HG02610 (cell line): ENCODE measurements at regions not wholly inside any gene's neighbourhood (a gene's known extent, or its start where the extent isn't known, plus 50 kb on each side); places are given as distances from the start of the nearest gene placed in this dataset.
A peak's percentile ranks its signal among the peaks of the same experiment; 100 is the strongest.
"Not testable (repeated sequence)": the region's sequence is repeated elsewhere in the genome, so short reads cannot be mapped to it uniquely, and the experiment has no call there.

ENCODE experiments used
- ATAC-seq: cut with Tn5 transposase; IDR thresholded peaks from one replicate; pipeline ENCODE4 v1.9.1; 2021; ENCODE audit warnings: mild to moderate bottlenecking, moderate library complexity; ENCODE audit not compliant: unreplicated experiment

DNA sequence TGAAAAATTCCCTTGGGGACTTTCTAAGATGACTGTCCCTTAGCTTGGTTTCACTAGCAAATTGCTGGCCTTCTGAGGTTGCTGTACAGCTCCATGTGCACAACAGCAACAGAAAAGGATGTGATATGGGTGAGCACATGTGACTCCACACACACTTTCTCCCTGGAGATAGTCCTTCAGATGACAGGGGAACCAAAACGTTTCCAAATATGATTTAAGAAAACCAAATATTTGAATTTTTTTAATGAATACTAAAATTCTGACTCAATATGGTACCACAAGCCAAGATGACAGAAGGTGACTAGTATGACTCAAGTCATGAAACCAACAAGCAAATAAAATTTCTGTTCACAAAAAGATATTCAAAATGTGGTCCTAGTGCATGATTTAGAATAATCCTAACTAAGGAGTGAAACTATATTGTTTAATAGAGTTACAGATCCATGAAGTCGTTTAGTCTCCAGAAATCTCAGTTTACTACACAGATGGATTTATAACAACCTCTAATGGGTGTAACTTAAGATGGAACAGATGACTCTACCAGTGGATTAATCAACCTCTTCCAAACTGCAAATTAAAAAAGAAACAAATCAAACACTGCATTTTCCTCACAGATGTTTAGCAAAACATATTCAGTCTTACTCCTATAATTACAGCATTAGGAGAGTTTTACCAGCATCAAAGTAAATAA is 144.8 kb upstream of the PIK3R1 start:
- ATAC-seq = peak; percentile 98

DNA sequence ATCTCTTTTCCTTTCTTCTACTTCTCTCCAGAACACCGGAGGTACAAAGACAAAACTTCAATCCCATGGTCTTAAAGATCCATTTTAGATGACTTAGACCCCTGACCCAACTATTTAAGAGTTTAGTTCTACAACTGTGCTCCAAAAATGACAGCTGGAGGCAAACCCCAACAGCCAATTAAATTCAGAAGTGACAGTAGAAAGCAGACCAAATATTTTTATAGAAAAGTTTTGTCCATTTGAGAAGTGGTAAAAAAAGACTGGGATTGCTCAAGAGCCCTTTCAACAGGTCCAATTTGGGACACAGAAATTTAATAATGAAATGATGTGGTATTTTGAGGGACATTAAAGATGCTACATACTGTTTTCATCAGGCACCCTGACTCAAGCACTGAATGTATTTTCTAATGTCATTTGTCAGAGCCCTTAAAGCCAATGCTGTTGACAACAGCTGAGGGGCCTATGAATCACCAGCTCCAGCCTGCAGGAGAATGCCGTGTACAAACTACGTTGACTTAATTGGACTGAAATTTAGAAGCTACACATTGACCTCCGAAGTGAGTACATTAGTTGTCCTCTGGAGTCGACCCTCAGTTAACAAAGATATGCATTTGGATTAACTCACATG is 147.5 kb upstream of the PIK3R1 start:
- ATAC-seq = no peak

DNA sequence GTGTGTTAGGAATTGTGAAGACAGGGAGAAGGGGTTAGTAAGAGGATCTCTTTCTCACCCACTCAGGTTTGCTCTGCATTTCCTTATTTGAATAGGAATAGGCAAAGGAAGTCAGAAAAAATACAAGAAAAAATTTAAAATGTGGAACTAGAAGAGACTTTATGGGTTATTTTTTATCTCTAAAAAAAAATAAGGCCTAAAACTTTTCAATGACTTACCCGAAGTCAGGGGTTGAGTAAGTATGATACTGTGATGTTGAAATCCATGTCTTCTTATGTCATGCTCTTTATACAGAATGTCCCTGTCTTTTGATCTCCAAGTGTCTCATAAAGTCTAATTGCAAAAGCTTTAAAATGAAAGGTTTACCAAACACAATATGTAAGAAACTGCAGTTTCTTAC is 148.3 kb upstream of the PIK3R1 start:
- no peak for ATAC-seq

DNA sequence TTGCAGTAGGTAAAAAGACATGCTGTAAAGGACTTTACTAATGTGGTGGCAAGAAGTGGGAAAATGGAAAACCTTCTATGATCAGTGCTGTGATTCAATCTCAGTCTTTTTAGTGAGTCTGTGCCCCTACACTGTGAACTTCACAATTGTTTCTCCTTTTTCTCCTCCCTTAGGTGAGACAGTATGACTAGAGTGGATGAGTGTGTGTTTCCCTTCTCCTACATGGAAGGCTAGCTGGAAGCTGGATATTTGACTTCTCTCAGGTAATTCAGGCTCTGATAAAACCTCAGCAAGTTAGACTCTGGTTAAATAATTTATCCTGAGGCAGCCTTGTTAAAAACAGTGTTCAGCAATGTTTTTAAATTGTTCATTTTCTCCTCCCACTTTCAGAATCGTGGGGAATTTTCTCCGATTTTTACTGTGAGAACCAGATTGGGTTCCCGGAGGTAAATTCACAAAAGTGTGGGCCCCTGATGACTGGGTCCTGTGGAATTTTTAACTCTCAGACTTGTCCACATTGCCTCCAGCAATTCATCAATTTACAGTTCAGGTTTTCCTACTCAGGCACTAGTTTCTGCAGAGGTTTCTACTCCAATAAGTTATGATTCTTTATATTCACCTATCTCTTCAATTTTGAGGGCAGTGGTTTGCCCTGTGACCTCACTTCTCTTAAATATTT is 149.1 kb upstream of the PIK3R1 start:
- no peak for ATAC-seq

DNA sequence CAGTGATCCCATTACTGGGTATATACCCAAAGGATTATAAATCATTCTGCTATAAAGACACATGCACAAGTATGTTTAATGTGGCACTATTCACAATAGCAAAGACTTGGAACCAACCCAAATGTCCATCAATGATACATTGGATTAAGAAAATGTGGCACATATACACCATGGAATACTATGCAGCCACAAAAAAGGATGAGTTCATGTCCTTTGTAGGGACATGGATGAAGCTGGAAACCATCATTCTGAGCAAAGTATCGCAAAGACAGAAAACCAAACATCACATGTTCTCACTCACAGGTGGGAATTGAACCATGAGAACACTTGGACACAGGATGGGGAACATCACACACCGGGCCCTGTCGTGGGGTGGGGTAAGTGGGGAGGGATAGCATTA is 150.2 kb upstream of the PIK3R1 start:
- ATAC-seq = not testable (repeated sequence)

DNA sequence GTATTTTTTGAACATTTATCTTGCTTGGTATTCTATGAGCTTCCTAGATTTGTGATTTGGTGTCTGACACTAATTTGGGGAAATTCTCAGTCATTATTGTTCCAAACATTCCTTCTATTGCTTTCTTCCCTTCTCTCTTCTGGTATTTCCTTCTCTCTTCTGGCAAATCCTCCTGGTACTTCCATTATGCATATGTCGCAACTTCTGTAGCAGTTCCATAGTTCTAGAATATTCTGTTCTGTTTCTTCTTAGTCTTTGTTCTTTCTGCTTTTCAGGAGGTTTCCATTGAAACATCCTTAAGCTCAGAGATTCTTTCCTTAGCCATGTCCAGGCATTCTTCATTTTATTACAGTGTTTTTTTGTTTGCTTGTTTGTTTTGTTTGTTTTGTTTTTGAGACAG is 155.2 kb upstream of the PIK3R1 start:
- ATAC-seq = no peak

DNA sequence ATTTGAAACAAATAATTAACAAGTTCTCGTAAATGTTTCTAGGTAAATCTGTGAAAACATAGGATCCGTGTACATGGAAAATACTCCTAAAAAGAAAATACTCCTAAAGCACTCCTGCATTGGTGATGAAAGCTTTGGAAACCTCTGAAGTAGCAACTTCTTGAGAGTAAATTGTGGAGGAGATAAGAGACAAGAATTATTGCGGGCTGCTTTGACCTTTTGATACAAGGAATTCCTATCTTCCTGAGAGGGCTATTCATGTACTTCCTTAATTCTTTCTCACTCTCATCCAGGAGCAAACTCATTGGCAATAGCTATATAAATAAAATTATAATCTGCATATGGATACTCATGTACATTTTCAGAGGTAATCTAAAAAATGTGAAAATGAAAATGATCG is 158.4 kb upstream of the PIK3R1 start:
- ATAC-seq = no peak

DNA sequence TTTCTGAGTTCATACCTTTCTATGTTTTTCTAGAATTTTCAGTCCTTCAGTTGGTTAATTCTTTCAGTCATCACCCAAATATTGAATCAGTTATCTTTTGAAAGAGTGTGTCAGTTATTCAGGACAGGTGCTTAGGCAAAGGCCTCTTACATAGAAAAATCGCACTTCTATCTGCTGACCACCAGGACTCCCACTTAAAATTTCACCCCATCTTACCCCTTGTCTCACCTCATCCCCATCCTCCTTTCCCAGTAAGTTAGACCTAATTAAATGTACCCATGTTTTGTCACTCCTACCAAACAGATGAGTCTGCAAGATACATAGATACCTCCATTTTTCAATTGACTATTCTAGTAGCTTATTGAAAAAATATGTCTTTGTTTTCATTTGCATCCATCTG is 159.9 kb upstream of the PIK3R1 start:
- no peak for ATAC-seq

DNA sequence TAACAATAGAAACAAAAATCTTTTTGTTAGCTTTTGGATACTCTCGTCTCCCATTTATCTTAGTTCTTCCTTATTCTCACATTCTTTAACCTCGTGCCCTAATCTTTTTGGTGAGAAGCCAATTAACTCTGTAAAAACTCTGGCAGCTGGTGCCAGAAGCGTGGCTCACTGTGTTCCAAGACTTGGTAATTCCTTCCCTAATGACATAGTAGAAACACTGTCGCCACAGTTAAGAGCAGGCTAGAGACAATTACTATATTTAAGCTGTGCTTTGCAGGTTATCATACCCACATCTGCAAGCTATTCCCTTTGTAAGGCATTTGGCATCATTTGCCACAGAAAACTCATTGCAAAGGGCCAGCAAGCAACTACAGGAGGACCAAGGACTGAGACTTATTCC is 160.9 kb upstream of the PIK3R1 start:
- no peak for ATAC-seq

DNA sequence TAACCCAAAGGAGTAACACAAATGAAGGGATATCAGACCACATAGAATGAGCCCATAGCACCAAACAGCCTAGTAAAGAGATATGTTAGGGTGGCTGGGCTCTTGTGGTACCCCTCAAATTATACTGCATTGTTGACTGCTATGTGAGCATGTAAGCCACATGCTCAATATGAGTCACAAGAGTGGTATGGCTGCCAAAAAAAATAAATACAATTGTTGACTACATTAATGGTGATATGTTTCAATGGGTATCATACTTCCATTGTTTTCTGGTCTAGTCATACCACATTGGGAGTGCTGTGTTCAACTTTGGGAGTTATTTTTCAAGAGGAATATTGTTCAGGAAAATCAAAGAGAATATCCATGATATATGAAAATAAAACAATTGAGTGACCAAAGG is 162.4 kb upstream of the PIK3R1 start:
- ATAC-seq = no peak

DNA sequence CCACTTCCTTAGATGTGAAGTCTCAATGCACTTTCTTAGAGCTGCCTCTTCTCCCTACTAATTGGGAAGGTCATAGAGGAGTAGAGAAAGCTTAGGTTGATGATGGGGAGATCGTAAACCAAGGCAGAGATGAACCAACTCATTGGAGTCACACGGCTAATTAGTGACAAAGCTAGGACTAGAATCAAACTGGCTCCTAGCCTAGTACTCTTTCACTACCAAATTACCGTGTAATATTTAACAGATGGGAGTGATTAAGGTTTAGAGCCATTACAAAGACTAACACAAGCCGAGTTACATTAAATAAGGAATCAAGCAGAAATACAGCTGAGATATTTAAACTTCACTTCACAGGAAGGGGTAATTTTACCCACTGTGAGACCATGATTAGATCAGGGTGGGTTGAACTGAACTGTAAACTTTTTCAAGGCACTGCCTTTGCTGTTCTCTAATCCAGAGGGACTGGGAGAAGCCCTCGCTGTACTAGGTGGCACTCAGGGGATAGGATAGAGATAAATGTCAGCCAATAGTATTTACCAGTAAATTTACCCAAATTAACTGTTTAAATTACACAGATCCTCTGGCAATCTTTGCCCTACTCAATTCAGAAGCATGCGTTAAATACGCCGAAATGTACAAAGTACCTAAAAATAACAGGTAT is 166.4 kb upstream of the PIK3R1 start:
- no peak for ATAC-seq

DNA sequence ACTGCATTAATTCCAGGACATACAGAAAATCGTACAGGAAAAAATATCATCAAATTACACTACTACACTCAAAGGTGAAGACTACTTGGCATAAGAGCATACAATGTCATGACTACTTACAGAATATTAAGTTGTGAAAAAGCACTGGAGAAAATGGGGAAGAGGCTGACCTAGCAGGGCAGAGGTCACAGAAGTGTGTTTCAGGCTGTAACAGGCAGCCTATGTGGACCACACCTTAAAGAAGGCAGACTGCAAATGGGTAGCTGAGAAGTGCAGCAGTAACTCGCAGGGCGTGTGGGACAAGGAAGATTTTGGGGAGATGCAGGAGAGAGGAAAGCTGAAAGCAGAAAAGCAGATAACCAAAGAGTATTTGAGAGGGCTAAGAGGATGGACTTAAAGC is 167.0 kb upstream of the PIK3R1 start:
- no peak for ATAC-seq

DNA sequence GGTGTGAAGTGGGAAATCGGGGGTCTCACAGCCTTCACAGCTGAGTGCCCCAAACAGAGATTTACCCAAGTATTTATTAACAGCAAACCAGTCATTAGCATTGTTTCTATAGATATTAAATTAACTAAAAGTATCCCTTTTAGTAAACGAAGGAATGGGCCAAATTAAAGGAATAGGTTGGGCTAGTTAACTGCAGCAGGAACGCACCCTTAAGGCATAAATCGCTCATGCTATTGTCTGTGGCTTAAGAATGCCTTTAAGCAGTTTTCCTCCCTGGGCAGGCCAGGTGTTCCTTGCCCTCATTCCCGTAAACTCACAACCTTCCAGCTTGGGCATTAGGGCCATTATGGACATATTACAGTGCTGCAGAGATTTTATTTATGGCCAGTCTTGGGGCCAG is 167.5 kb upstream of the PIK3R1 start:
- ATAC-seq = not testable (repeated sequence)

DNA sequence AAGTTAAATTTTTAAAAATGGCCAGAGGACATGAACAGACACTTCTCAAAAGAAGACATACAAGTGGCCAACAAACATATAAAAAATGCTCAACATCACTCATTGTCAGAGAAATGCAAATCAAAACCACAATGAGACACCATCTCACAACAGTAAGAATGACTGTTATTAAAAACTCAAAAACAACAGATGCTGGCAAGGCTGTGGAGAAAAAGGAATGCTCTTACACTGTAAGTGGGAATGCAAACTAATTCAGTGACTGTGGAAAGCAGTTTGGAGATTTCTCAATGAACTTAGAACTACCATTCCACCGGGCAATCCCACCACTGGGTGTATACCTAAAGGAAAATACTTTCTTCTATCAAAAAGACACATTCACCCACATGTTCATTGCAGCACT is 168.5 kb upstream of the PIK3R1 start:
- ATAC-seq = no peak

DNA sequence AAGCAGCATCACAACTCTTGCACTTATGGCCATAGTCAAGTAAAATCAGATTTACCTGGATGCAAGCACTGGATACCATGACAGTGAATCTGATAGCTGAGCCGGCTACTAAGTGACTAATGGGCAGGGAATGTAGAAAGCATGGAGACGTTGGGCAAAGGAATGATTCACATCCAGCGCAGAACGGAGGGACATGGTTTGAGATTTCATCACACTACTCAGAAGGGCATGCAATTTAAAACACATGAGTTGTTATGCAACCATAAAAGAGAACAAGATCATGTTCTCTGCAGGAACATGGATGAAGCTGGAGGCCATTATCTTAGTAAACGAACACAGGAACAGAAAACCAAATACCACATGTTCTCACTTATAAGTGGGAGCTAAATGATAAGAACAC is 169.1 kb upstream of the PIK3R1 start:
- ATAC-seq = no peak

DNA sequence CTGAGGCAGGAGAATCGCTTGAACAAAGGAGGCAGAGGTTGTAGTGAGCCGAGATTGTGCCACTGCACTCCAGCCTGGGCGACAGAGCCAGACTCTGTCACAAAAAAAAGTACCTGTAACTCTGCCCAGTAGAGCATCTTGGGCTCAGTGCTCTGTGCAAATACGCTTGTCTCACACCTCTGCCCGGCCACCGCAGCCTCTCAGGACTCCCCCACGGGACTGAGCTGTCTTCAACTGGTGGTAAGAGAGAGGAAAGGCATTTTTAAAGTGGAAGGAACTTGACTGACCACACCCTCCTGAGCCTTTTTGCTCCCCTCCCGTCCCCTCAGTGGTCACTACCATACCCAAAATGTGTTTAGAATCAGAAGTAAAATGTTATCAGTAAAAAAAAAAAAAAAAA is 174.3 kb upstream of the PIK3R1 start:
- peak; percentile 94 for ATAC-seq

DNA sequence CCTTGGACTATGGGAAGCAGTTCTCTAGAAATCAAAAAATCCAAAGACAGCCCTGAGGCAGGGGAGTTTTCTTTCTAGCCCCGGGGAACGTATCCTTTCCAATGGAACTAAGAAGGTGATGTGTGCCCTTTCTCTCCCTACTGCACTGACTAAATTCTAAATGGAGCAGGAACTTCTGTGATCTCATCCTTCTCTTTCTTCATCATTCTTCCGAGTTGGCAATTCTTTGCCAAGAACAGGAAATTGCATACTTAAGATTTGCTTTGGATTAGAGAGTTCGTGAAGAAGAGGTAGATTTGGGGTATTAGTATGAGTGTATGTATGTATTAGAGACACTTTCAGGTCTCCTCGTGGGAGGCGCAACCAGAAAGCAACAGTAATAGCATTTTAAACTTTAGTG is 178.0 kb upstream of the PIK3R1 start:
- no peak for ATAC-seq

DNA sequence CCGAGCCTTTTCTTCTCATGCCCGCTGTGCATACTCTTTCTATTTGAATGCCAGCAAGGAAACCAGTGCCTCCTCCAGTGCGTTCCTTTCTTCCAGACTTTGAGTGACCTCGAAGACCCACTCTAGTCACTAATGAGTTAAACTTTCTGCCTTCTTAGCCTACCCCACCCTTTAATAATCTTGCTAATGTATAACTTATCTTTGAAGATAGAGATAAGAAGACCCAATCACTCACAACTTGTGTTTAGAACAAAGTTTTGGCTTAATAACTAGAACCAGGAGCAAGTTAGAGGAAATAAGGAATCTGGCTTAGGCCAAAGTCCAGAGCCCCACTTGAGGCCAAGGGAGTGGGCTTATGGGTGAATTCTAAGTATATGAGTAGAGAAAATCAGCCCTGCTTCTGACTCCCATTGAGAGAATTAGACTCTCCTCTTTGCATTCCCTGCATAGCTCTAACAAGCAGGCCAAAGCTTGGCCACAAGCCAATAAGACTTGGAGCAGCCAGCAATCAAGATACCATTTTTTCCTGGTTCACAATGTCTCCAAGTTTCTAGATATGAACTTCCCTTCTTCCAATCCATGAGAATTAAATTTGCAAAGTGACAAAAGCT is 181.5 kb upstream of the PIK3R1 start:
- no peak for ATAC-seq

DNA sequence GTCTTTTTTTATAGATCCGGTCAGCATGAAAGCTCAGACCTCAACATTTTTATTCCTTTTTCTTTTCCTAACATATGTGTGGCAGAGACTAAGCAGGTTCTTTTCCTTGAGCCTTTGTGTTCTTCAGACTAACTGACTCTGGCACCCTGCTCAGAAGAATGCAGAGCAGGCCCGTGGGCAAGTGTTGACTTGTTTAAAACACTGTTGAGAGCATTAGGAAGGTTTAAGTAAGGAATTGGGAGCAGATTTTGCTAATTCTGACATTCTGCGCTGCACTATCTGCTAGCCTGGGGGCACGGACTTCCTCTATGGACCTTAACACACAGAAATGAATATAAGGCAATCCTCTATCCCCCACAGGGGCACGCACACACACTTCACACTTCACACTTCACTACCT is 182.5 kb upstream of the PIK3R1 start:
- no peak for ATAC-seq

DNA sequence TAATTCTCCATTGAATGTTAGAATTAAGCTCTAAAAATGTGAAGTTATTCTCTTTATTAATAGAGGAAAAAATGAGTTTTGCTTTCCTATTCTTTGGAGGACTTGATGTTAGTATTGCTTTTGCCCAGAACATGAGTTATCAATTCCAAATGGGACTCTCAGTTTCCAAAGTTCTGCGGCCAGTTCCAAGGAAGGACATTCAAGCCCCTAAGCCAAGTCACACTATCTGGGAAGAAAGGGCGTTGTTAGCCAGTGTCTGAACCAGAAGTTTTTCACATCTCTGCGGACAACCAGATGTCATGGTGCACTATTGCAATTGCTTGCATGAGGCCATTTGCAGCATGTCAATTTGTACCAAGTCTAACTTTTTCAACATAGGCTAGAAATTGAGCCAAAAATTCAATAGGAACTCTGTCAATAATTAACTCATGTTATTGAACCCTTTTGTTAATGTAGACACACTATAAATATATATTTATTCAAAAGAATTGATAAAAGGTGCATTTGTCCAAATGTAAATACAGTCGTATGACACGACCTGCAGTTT is 183.3 kb upstream of the PIK3R1 start:
- ATAC-seq = no peak

DNA sequence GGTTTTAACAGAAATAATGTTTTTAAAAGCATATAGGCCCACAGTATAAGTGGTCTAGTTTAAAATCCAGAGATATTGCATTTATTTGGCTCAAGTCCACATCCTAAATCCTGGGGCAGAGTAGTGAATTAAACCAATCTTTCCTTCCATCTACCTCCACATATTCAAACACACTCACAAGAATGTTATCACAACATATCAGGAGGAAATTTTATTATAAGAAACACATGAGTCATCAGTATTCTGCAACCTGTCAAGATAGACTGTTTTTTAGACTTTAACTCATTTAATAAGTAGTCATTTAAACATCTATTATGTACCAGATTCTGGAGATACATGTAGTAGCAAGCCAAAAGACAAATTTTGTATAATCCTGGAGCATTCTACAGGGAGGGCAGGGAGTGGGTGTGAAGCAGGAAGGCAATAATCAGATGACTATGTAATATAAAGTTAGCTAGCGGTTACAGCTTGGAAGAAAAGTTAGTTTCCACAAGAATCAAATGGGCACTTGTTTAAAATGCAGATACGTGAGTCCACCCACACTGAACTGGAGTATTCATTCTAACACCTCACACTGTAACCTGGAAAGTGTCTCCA is 187.3 kb upstream of the PIK3R1 start:
- no peak for ATAC-seq
